Gastrocnemius medialis (tissue), 4 donors: ENCODE measurements at regions not wholly inside any gene's neighbourhood (a gene's known extent, or its start where the extent isn't known, plus 50 kb on each side); places are given as distances from the start of the nearest gene placed in this dataset.

Experiments
- CTCF ChIP-seq, 5 experiments: fragments of 450-650 bp in 3 of 5; fragments of 200-600 bp in 2 of 5; sonication (generic) in 2 of 5; IDR thresholded peaks in 4 of 5; conservative IDR thresholded peaks in 1 of 5; 1 replicate in 4 of 5; 2 replicates in 1 of 5; pipeline ENCODE4 v1.5.1; 2016 to 2019; ENCODE audit warnings: antibody characterized with exemption in 5 of 5, mild to moderate bottlenecking in 3 of 5, moderate library complexity in 3 of 5
- POLR2A ChIP-seq, 2 donors: fragments of 450-650 bp; IDR thresholded peaks; one replicate each; pipeline ENCODE4 v1.6.1; 2017; ENCODE audit warnings: antibody characterized with exemption in 2 of 2, mild to moderate bottlenecking in 2 of 2, moderate library complexity in 2 of 2

DNA sequence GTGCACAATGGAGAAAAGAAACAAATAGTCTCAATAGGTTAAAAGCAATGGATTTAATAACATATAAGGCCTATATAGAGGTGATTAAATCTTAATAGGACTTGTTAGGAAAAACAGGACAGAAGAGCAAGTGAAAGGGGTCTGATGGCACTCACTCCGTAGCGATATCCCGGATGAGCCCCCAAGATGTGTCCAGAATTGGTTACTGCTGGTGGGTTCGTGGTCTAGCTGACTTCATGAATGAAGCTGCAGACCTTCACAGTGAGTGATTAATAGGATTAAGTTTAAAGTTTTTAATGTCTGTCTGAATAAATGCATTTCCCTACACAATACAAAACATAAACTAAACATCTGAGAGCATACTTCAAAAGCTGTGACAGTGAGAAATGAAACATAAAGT, 110.4 kb upstream of the FAM174A start:
- no peak for TF ChIP-seq POLR2A (IDR thresholded peaks at IDR 0.05)
- no peak for TF ChIP-seq CTCF (IDR thresholded peaks at IDR 0.05 in 4 of 5, conservative IDR thresholded peaks at IDR 0.05 in 1 of 5)
